ENCODE measurements at regions not wholly inside any gene's neighbourhood (a gene's known extent, or its start where the extent isn't known, plus 50 kb on each side); places are given as distances from the start of the nearest gene placed in this dataset.

GRCh38 chr3:153731071-153731470 lies 390.1 kb upstream of the ARHGEF26 start:
- peaks cover 7 to 9% of the 10 kb centered on the region in 2 donors for H3K9me3 ChIP-seq (replicated peaks in 1 of 2; ENCODE audit: control insufficient read depth in 1 of 2, insufficient read depth in 1 of 2, low read length in 2 of 2)
- Mint-ChIP-seq H3K27me3 (ENCODE audit: low read depth in 3 of 3) (peaks cover 0 to 2% (median 2%) of the 10 kb centered on the region in 3 donors), H3K36me3 (no peaks in the 10 kb centered on the region), H3K27ac (no peak overlapping the region), H3K9me3 (peaks cover 3 to 14% (median 6%) of the 10 kb centered on the region in 7 donors), H3K4me1 (no peaks in the 10 kb centered on the region), H3K4me3 (no peak overlapping the region)
- H3K27me3 ChIP-seq (ENCODE audit: control insufficient read depth in 2 of 2, insufficient read depth in 2 of 2, low read length in 2 of 2): no peaks in the 10 kb centered on the region
- no peak overlapping the region for H3K4me3 ChIP-seq (replicated peaks in 1 of 3; ENCODE audit: low read depth in 2 of 3, low read length in 3 of 3)
- no peaks in the 10 kb centered on the region for H3K79me2 ChIP-seq (ENCODE audit: insufficient read depth, low read length)
- no peak overlapping the region for H3K27ac ChIP-seq (ENCODE audit: low read depth in 1 of 2, low read length in 2 of 2)
- no peak overlapping the region for H3K4me2 ChIP-seq (replicated peaks; ENCODE audit: extremely low read depth, low read length, poor library complexity, severe bottlenecking)
- no peaks in the 10 kb centered on the region for H4K20me1 ChIP-seq (ENCODE audit: insufficient read depth, low read length)
- no peaks in the 10 kb centered on the region for H3K4me1 ChIP-seq (ENCODE audit: control insufficient read depth in 1 of 2, insufficient read depth in 2 of 2, low read length in 2 of 2)
- intact Hi-C loops (cut with micrococcal nuclease): no loop called here
- TF ChIP-seq CTCF (IDR thresholded peaks at IDR 0.05): no peak
- WGBS (ENCODE audit: insufficient coverage): no CpG with 5 or more reads among the region's 2 CpGs
- no peaks in the 10 kb centered on the region for H3K36me3 ChIP-seq (replicated peaks in 1 of 2; ENCODE audit: control insufficient read depth in 1 of 2, insufficient read depth in 2 of 2, low read length in 2 of 2)
- no peak overlapping the region for H3K9ac ChIP-seq (ENCODE audit: insufficient read depth, low read length, poor library complexity, severe bottlenecking)
- DNase-seq: no peak
- no peak overlapping the region for H2AFZ ChIP-seq (ENCODE audit: insufficient read depth, low read depth, low read length, poor library complexity, severe bottlenecking)

GRCh38 chr3:153734777-153735551 lies 386.2 kb upstream of the ARHGEF26 start:
- 100% methylated on average over 1 of the region's 1 CpG for WGBS (ENCODE audit: insufficient coverage)
- peaks cover 5 to 18% (median 9%) of the 10 kb centered on the region in 7 donors for H3K9me3 Mint-ChIP-seq
- H3K4me2 ChIP-seq (replicated peaks; ENCODE audit: extremely low read depth, low read length, poor library complexity, severe bottlenecking): no peak overlapping the region
- no peaks in the 10 kb centered on the region for H3K36me3 ChIP-seq (replicated peaks in 1 of 2; ENCODE audit: control insufficient read depth in 1 of 2, insufficient read depth in 2 of 2, low read length in 2 of 2)
- no peaks in the 10 kb centered on the region for H3K79me2 ChIP-seq (ENCODE audit: insufficient read depth, low read length)
- H3K4me3 Mint-ChIP-seq: no peak overlapping the region
- H4K20me1 ChIP-seq (ENCODE audit: insufficient read depth, low read length): no peaks in the 10 kb centered on the region
- H3K27me3 ChIP-seq (ENCODE audit: control insufficient read depth in 2 of 2, insufficient read depth in 2 of 2, low read length in 2 of 2): no peaks in the 10 kb centered on the region
- DNase-seq: no peak
- no peaks in the 10 kb centered on the region for H3K4me1 Mint-ChIP-seq
- no peak overlapping the region for H3K9ac ChIP-seq (ENCODE audit: insufficient read depth, low read length, poor library complexity, severe bottlenecking)
- H3K27me3 Mint-ChIP-seq (ENCODE audit: low read depth in 3 of 3): peaks cover 0 to 2% (median under 1%) of the 10 kb centered on the region in 3 donors
- peaks cover 7 to 9% of the 10 kb centered on the region in 2 donors for H3K9me3 ChIP-seq (replicated peaks in 1 of 2; ENCODE audit: control insufficient read depth in 1 of 2, insufficient read depth in 1 of 2, low read length in 2 of 2)
- no peaks in the 10 kb centered on the region for H3K4me1 ChIP-seq (ENCODE audit: control insufficient read depth in 1 of 2, insufficient read depth in 2 of 2, low read length in 2 of 2)
- no peak for TF ChIP-seq CTCF (IDR thresholded peaks at IDR 0.05)
- no peak overlapping the region for H3K4me3 ChIP-seq (replicated peaks in 1 of 3; ENCODE audit: low read depth in 2 of 3, low read length in 3 of 3)
- H2AFZ ChIP-seq (ENCODE audit: insufficient read depth, low read depth, low read length, poor library complexity, severe bottlenecking): no peak overlapping the region
- H3K27ac Mint-ChIP-seq: no peak overlapping the region
- no peak overlapping the region for H3K27ac ChIP-seq (ENCODE audit: low read depth in 1 of 2, low read length in 2 of 2)
- intact Hi-C loops (cut with micrococcal nuclease): no loop called here
- H3K36me3 Mint-ChIP-seq: no peaks in the 10 kb centered on the region

Measured in CD14-positive monocyte (primary cell).